H1 (cell line): ENCODE measurements at regions not wholly inside any gene's neighbourhood (a gene's known extent, or its start where the extent isn't known, plus 50 kb on each side); places are given as distances from the start of the nearest gene placed in this dataset.

Experiments
- CTCF ChIA-PET: fragments of 300-600 bp; sonication (Branson Sonifier 250); formaldehyde crosslinking; loops from one replicate; lab custom pipeline; 2021; ENCODE audit not compliant: partially characterized antibody; lab: Charles Lee
- POLR2A ChIA-PET: fragments of 300-600 bp; sonication (Branson Sonifier 250); formaldehyde crosslinking; loops from one replicate; lab custom pipeline; 2021; ENCODE audit warnings: inconsistent platforms; ENCODE audit not compliant: partially characterized antibody; lab: Charles Lee
- DNase-seq, 2 experiments: peaks; one replicate each; pipeline versions ENCODE4 v3.0.0 to v3.0.0-alpha.2; 2010 to 2022; ENCODE audit warnings: low spot score in 2 of 2, low read depth in 1 of 2, mixed read lengths in 1 of 2
- FAIRE-seq: peaks from 2 replicates; lab custom pipeline; 2011; peaks lifted over from hg19 to GRCh38; lab: Jason Lieb, UNC
- H2AFZ ChIP-seq: 2 replicates; pipeline ENCODE4 v1.8.1; 2012; ENCODE audit warnings: low read length, inconsistent platforms
- H2AK5ac ChIP-seq: 2 replicates; pipeline ENCODE4 v1.6.1; 2013; ENCODE audit warnings: low read depth, low read length
- H2BK120ac ChIP-seq: replicated peaks from 2 replicates; pipeline ENCODE3; 2013; ENCODE audit warnings: low read depth, low read length, inconsistent platforms
- H2BK12ac ChIP-seq: 2 replicates; pipeline ENCODE4 v1.6.1; 2013; ENCODE audit warnings: low read depth, low read length
- H2BK15ac ChIP-seq: 2 replicates; pipeline ENCODE4 v1.6.1; 2013; ENCODE audit warnings: low read length
- H2BK20ac ChIP-seq: 2 replicates; pipeline ENCODE4 v1.6.1; 2013; ENCODE audit warnings: low read length
- H2BK5ac ChIP-seq: 2 replicates; pipeline ENCODE4 v1.6.1; 2013; ENCODE audit warnings: low read depth, low read length
- H3K14ac ChIP-seq: 2 replicates; pipeline ENCODE4 v1.6.1; 2013; ENCODE audit warnings: inconsistent platforms; ENCODE audit not compliant: insufficient read length
- H3K18ac ChIP-seq: 2 replicates; pipeline ENCODE4 v1.6.1; 2013; ENCODE audit warnings: low read length; ENCODE audit errors: extremely low read depth
- H3K23ac ChIP-seq: 2 replicates; pipeline ENCODE4 v1.6.1; 2013; ENCODE audit warnings: inconsistent platforms; ENCODE audit not compliant: insufficient read length
- H3K23me2 ChIP-seq: 2 replicates; pipeline ENCODE4 v1.6.1; 2013; ENCODE audit warnings: low read depth, low read length
- H3K27ac ChIP-seq: 2 replicates; pipeline ENCODE4 v1.6.1; 2011; ENCODE audit warnings: low read depth, low read length, inconsistent platforms
- H3K27me3 ChIP-seq, 4 experiments: replicated peaks in 1 of 4; 1 replicate in 1 of 4; 2 replicates in 3 of 4; pipeline versions ENCODE4 v1.6.1 to v1.8.1; 2011 to 2013; ENCODE audit warnings: low read length in 3 of 4, mild to moderate bottlenecking in 3 of 4, inconsistent platforms in 2 of 4, mixed read lengths in 2 of 4, moderate library complexity in 1 of 4; ENCODE audit not compliant: control insufficient read depth in 3 of 4, insufficient read depth in 3 of 4; ENCODE audit errors: extremely low read depth in 1 of 4
- H3K36me3 ChIP-seq, 4 experiments: 2 replicates each; pipeline versions ENCODE4 v1.6.1 to v1.8.1; 2011 to 2013; ENCODE audit warnings: mild to moderate bottlenecking in 4 of 4, low read length in 3 of 4, moderate library complexity in 2 of 4, control low read depth in 1 of 4, inconsistent platforms in 1 of 4; ENCODE audit not compliant: insufficient read depth in 4 of 4, control insufficient read depth in 2 of 4
- H3K4ac ChIP-seq: replicated peaks from 2 replicates; pipeline ENCODE3; 2013; ENCODE audit warnings: low read length, low read depth, mixed read lengths, inconsistent platforms; ENCODE audit not compliant: insufficient read length
- H3K4me1 ChIP-seq, 4 experiments: replicated peaks in 1 of 4; 1 replicate in 1 of 4; 2 replicates in 3 of 4; pipeline versions ENCODE4 v1.6.1 to v1.8.1; 2011 to 2013; ENCODE audit warnings: low read length in 3 of 4, inconsistent platforms in 2 of 4, mixed read lengths in 1 of 4; ENCODE audit not compliant: insufficient read depth in 4 of 4, control insufficient read depth in 3 of 4
- H3K4me2 ChIP-seq, 2 experiments: 2 replicates each; pipeline versions ENCODE4 v1.6.1 to v1.8.1; 2011 to 2013; ENCODE audit warnings: low read depth in 2 of 2, low read length in 2 of 2, control low read depth in 1 of 2, inconsistent platforms in 1 of 2, mild to moderate bottlenecking in 1 of 2; ENCODE audit not compliant: insufficient read depth in 1 of 2
- H3K4me3 ChIP-seq, 4 experiments: fragments of 200-600, 300-600 bp in 1 of 4; sonication (generic), shearing (Covaris generic), sonication (Bioruptor Twin) in 1 of 4; 2 replicates each; pipeline versions ENCODE4 v1.5.1 to v1.8.1; 2011 to 2016; ENCODE audit warnings: low read length in 4 of 4, low read depth in 3 of 4, control low read depth in 2 of 4, inconsistent platforms in 2 of 4, mild to moderate bottlenecking in 2 of 4, mixed read lengths in 1 of 4, moderate library complexity in 1 of 4; ENCODE audit not compliant: insufficient read depth in 2 of 4; ENCODE audit errors: extremely low read depth in 1 of 4
- H3K56ac ChIP-seq: replicated peaks from 2 replicates; pipeline ENCODE3; 2013; ENCODE audit warnings: low read depth, mild to moderate bottlenecking, mixed read lengths, low read length, inconsistent platforms; ENCODE audit not compliant: insufficient read length
- H3K79me1 ChIP-seq: 2 replicates; pipeline ENCODE4 v1.6.1; 2013; ENCODE audit warnings: low read depth, low read length, control low read depth
- H3K79me2 ChIP-seq, 2 experiments: 2 replicates each; pipeline versions ENCODE4 v1.6.1 to v1.8.1; 2012 to 2013; ENCODE audit warnings: low read length in 2 of 2, mild to moderate bottlenecking in 2 of 2, inconsistent platforms in 1 of 2; ENCODE audit not compliant: insufficient read depth in 2 of 2, control insufficient read depth in 1 of 2
- H3K9ac ChIP-seq, 4 experiments: replicated peaks in 1 of 4; 1 replicate in 1 of 4; 2 replicates in 3 of 4; pipeline versions ENCODE4 v1.6.1 to v1.8.1; 2011 to 2013; ENCODE audit warnings: low read depth in 3 of 4, low read length in 3 of 4, control low read depth in 2 of 4, mild to moderate bottlenecking in 2 of 4, moderate library complexity in 2 of 4, inconsistent platforms in 1 of 4; ENCODE audit errors: extremely low read depth in 1 of 4
- H3K9me3 ChIP-seq, 2 experiments: 2 replicates each; pipeline versions ENCODE4 v1.6.1 to v1.8.1; 2012 to 2013; ENCODE audit warnings: mild to moderate bottlenecking in 2 of 2, moderate library complexity in 2 of 2, control low read depth in 1 of 2, inconsistent platforms in 1 of 2, low read depth in 1 of 2, low read length in 1 of 2, mixed read lengths in 1 of 2; ENCODE audit not compliant: insufficient read depth in 2 of 2
- H4K20me1 ChIP-seq, 2 experiments: replicated peaks in 1 of 2; 2 replicates each; pipeline versions ENCODE3 to v1.8.1; 2011 to 2013; ENCODE audit warnings: inconsistent platforms in 2 of 2, low read length in 2 of 2, mild to moderate bottlenecking in 1 of 2; ENCODE audit not compliant: insufficient read depth in 2 of 2, control insufficient read depth in 1 of 2
- H4K5ac ChIP-seq: 2 replicates; pipeline ENCODE4 v1.6.1; 2013; ENCODE audit warnings: low read length, low read depth, mixed read lengths, inconsistent platforms; ENCODE audit not compliant: insufficient read length
- H4K8ac ChIP-seq: 2 replicates; pipeline ENCODE4 v1.8.0; 2013; ENCODE audit warnings: mild to moderate bottlenecking, moderate library complexity, low read length, inconsistent platforms; ENCODE audit not compliant: insufficient read depth; ENCODE audit errors: extremely low read depth
- H4K91ac ChIP-seq: replicated peaks from 2 replicates; pipeline ENCODE3; 2013; ENCODE audit warnings: low read length, mixed read lengths, inconsistent platforms; ENCODE audit not compliant: insufficient read length
- KDM5A ChIP-seq: fragments of 200-600 bp; IDR thresholded peaks from 2 replicates; pipeline ENCODE4 v1.7.1; 2012; ENCODE audit warnings: mild to moderate bottlenecking, low read length, inconsistent platforms, mixed read lengths
- MAFK ChIP-seq: IDR thresholded peaks from 2 replicates; pipeline ENCODE4 v1.6.1; 2012; ENCODE audit warnings: low read depth, mild to moderate bottlenecking, improper control_type of control experiment, low read length
- WGBS, 2 experiments: shearing (Covaris generic) in 1 of 2; methylation state at CpG; one replicate each; pipeline versions ENCODE4 v1.1.6 to v1.1.7; 2013 to 2015; ENCODE audit warnings: low lambda C conversion rate in 2 of 2, mixed read lengths in 2 of 2, inconsistent platforms in 1 of 2, low coverage in 1 of 2, missing lambda C conversion rate in 1 of 2; ENCODE audit not compliant: insufficient replicate concordance in 2 of 2, insufficient coverage in 1 of 2, insufficient read length in 1 of 2; ENCODE audit errors: extremely low coverage in 1 of 2, missing lambda C conversion rate in 1 of 2; 5-methylcytosine and 5-hydroxymethylcytosine counted together

- WGBS, 2 experiments, result 100% methylated on average over 1 of the region's 1 CpG; no CpG with 5 or more reads in 1 of the 2 experiments
- Histone ChIP-seq H3K9ac (no peak overlapping the region), H2BK5ac (no peak overlapping the region), H3K36me3 (no peaks in the 10 kb centered on the region), H3K23me2 (no peaks in the 10 kb centered on the region), H3K79me1 (no peaks in the 10 kb centered on the region), H2BK20ac (no peak overlapping the region), H2AK5ac (no peak overlapping the region), H4K8ac (no peak overlapping the region), H3K4me1 (no peaks in the 10 kb centered on the region), H2BK12ac (no peak overlapping the region), H3K9me3 (no peaks in the 10 kb centered on the region), H3K4me2 (no peak overlapping the region), H3K56ac (no peak overlapping the region), H4K20me1 (no peaks in the 10 kb centered on the region), H3K14ac (no peak overlapping the region), H4K91ac (no peak overlapping the region), H3K79me2 (no peaks in the 10 kb centered on the region), H4K5ac (no peak overlapping the region), H2BK15ac (no peak overlapping the region), H2AFZ (no peak overlapping the region), H2BK120ac (no peak overlapping the region), H3K23ac (no peak overlapping the region), H3K18ac (no peak overlapping the region)
- FAIRE-seq, result no peak
- ChIA-PET CTCF (no interaction called here), POLR2A (no interaction called here)
- TF ChIP-seq KDM5A (no peak), MAFK (no peak)
- TF ChIP-seq, all 59 proteins: peak for 0
- Histone ChIP-seq H3K4me3 (no peak overlapping the region), H3K27ac (no peak overlapping the region), H3K4ac (no peak overlapping the region), H3K27me3 (no peaks in the 10 kb centered on the region)
- no peak for DNase-seq
Observed at GRCh38 chr14:27205036-27205435, 607.2 kb upstream of the NOVA1 start.
